SU-DHL-6 (cell line): ENCODE measurements at regions not wholly inside any gene's neighbourhood (a gene's known extent, or its start where the extent isn't known, plus 50 kb on each side); places are given as distances from the start of the nearest gene placed in this dataset.

ENCODE experiments used
- H2AFZ ChIP-seq: fragments of 200-600 bp; sonication (generic); 2 replicates; pipeline ENCODE4 v1.6.1; 2014; ENCODE audit warnings: low read depth, mild to moderate bottlenecking, moderate library complexity, mixed read lengths, antibody characterized with exemption, low read length; ENCODE audit not compliant: severe bottlenecking
- H3F3A ChIP-seq: fragments of 200-600 bp; shearing (Covaris generic); 2 replicates; pipeline ENCODE4 v1.6.0; 2016; ENCODE audit warnings: antibody characterized with exemption, mild to moderate bottlenecking; ENCODE audit not compliant: insufficient read depth
- H3K27ac ChIP-seq: fragments of 200-600 bp; sonication (generic); 2 replicates; pipeline ENCODE4 v1.5.1; 2016; ENCODE audit warnings: low read depth, mild to moderate bottlenecking, low read length, moderate library complexity, mixed read lengths
- H3K27me3 ChIP-seq: fragments of 200-600 bp; sonication (generic), shearing (Covaris generic); 2 replicates; pipeline ENCODE4 v1.6.0; 2014; ENCODE audit warnings: mild to moderate bottlenecking, low read length
- H3K36me3 ChIP-seq: fragments of 200-600 bp; sonication (generic); 2 replicates; pipeline ENCODE4 v1.6.1; 2014; ENCODE audit warnings: mild to moderate bottlenecking, low read length, mixed read lengths
- H3K4me2 ChIP-seq: fragments of 300-600, 200-600 bp; shearing (Covaris generic), sonication (generic); 2 replicates; pipeline ENCODE4 v1.6.0; 2014; ENCODE audit warnings: low read length, low read depth, mild to moderate bottlenecking; ENCODE audit not compliant: poor library complexity, severe bottlenecking
- H3K4me3 ChIP-seq: fragments of 200-600 bp; sonication (generic); 2 replicates; pipeline ENCODE4 v1.5.1; 2014; ENCODE audit warnings: antibody characterized with exemption, low read length, mild to moderate bottlenecking, mixed read lengths; ENCODE audit not compliant: insufficient read depth, poor library complexity, severe bottlenecking
- H3K79me2 ChIP-seq: fragments of 200-600 bp; sonication (generic); 2 replicates; pipeline ENCODE4 v1.6.1; 2014; ENCODE audit warnings: mild to moderate bottlenecking, low read length, moderate library complexity; ENCODE audit not compliant: insufficient read depth
- H3K9ac ChIP-seq: fragments of 200-600 bp; sonication (generic); 2 replicates; pipeline ENCODE4 v1.7.0; 2014; ENCODE audit warnings: mild to moderate bottlenecking, low read length
- H3K9me2 ChIP-seq: fragments of 200-600 bp; sonication (generic); replicated peaks from 2 replicates; pipeline ENCODE4 v1.6.1; 2014; ENCODE audit warnings: low read length; ENCODE audit not compliant: insufficient read depth
- H3K9me3 ChIP-seq: fragments of 200-600 bp; sonication (generic); 2 replicates; pipeline ENCODE4 v1.6.1; 2014; ENCODE audit warnings: low read length, mixed read lengths; ENCODE audit not compliant: insufficient read depth
- H4K20me1 ChIP-seq: fragments of 200-600 bp; sonication (generic); 2 replicates; pipeline ENCODE4 v1.6.1; 2014; ENCODE audit warnings: low read depth, mild to moderate bottlenecking, antibody characterized with exemption, low read length, moderate library complexity, mixed read lengths
- EZH2phosphoT487 ChIP-seq: fragments of 200-600 bp; sonication (generic), shearing (Covaris generic); conservative IDR thresholded peaks from 2 replicates; pipeline ENCODE4 v1.6.1; 2018; ENCODE audit warnings: mild to moderate bottlenecking, antibody characterized with exemption, low read length, moderate library complexity, mixed read lengths
- TF ChIP-seq, protein P1 (sequence below): fragments of 200-600 bp; sonication (generic); IDR thresholded peaks from one replicate; pipeline ENCODE4 v1.5.1; 2017; ENCODE audit warnings: antibody characterized with exemption, mild to moderate bottlenecking, low read length, moderate library complexity; ENCODE audit not compliant: insufficient read depth, poor library complexity, severe bottlenecking

DNA sequence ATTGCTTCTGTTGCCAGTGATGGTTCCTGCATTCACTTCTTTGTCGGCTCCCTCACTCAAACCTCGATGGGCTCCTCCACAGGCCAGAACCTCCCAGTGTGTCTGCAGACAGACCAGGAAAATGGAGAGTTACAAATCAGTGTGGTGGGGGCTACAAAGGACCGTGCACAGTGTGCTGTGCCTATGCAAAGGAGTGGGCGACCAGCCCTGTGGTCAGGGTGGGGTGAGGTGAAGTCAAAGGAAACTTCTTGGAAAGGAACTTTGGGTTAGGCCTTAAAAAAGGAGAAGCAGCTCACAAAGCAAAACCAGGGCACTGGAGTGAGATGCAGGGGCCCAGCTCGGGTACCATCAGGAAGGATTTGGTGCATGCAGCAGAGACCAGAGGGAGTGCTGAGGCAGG, 304.3 kb upstream of the ZMIZ1 start:
- TF ChIP-seq, protein P1, sequence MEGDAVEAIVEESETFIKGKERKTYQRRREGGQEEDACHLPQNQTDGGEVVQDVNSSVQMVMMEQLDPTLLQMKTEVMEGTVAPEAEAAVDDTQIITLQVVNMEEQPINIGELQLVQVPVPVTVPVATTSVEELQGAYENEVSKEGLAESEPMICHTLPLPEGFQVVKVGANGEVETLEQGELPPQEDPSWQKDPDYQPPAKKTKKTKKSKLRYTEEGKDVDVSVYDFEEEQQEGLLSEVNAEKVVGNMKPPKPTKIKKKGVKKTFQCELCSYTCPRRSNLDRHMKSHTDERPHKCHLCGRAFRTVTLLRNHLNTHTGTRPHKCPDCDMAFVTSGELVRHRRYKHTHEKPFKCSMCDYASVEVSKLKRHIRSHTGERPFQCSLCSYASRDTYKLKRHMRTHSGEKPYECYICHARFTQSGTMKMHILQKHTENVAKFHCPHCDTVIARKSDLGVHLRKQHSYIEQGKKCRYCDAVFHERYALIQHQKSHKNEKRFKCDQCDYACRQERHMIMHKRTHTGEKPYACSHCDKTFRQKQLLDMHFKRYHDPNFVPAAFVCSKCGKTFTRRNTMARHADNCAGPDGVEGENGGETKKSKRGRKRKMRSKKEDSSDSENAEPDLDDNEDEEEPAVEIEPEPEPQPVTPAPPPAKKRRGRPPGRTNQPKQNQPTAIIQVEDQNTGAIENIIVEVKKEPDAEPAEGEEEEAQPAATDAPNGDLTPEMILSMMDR = no peak
- TF ChIP-seq EZH2phosphoT487 = no peak
- no peak overlapping the region for H3K4me2 ChIP-seq
- no peaks in the 10 kb centered on the region for H3K9me3 ChIP-seq
- H3K27me3 ChIP-seq = no peaks in the 10 kb centered on the region
- no peaks in the 10 kb centered on the region for H3K79me2 ChIP-seq
- no peaks in the 10 kb centered on the region for H3F3A ChIP-seq
- H3K36me3 ChIP-seq = no peaks in the 10 kb centered on the region
- H3K9me2 ChIP-seq = no peaks in the 10 kb centered on the region
- H4K20me1 ChIP-seq = no peaks in the 10 kb centered on the region
- H3K27ac ChIP-seq = no peak overlapping the region
- no peak overlapping the region for H2AFZ ChIP-seq
- H3K9ac ChIP-seq = no peak overlapping the region
- H3K4me3 ChIP-seq = no peak overlapping the region

DNA sequence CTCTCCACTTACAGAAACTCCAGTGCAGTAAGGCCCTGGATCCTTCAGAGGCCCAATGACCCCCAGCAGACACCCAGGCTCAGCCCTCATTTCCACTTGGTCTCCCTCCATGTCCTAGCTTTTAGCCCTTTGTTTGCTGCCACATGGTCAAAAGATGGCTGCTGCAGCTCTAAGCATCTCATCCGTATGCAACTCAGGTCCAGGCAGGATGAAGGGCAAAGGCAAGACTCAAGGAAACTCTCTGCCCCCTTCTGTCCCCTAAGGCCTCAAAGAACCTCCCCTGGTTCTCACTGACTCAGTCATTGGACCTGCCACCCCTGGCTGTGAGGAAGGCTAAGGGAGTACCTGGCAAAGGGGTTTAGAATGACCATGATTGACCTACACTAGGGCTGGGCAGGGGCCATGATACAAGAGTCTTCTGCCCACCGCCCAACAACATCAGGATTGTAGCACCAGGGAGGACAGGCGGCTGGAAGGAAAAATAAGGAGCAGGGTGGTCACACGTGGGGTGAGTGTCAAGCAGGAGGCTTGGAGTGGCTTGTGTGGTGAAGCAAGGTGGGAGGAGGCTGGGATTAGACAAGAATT, 303.8 kb upstream of the ZMIZ1 start:
- Histone ChIP-seq H3K9ac (no peak overlapping the region), H3K9me2 (no peaks in the 10 kb centered on the region), H3K4me2 (no peak overlapping the region), H3K27me3 (no peaks in the 10 kb centered on the region), H4K20me1 (no peaks in the 10 kb centered on the region), H2AFZ (no peak overlapping the region), H3F3A (no peaks in the 10 kb centered on the region), H3K4me3 (no peak overlapping the region), H3K36me3 (no peaks in the 10 kb centered on the region), H3K9me3 (no peaks in the 10 kb centered on the region), H3K79me2 (no peaks in the 10 kb centered on the region), H3K27ac (no peak overlapping the region)
- no peak for TF ChIP-seq EZH2phosphoT487
- TF ChIP-seq, protein P1 = no peak

- Histone ChIP-seq H2AFZ (no peak overlapping the region), H3K36me3 (no peaks in the 10 kb centered on the region), H3K4me3 (no peak overlapping the region), H3K9ac (no peak overlapping the region), H3K79me2 (no peaks in the 10 kb centered on the region), H4K20me1 (no peaks in the 10 kb centered on the region), H3K9me3 (no peaks in the 10 kb centered on the region), H3K27me3 (no peaks in the 10 kb centered on the region), H3K4me2 (no peak overlapping the region), H3K9me2 (no peaks in the 10 kb centered on the region), H3K27ac (no peak overlapping the region), H3F3A (no peaks in the 10 kb centered on the region)
- TF ChIP-seq, protein P1 = no peak
- TF ChIP-seq EZH2phosphoT487 = no peak
Observed at GRCh38 chr10:78765726-78766335, 302.9 kb upstream of the ZMIZ1 start.
